ENCODE measurements at regions not wholly inside any gene's neighbourhood (a gene's known extent, or its start where the extent isn't known, plus 50 kb on each side); places are given as distances from the start of the nearest gene placed in this dataset.

DNA sequence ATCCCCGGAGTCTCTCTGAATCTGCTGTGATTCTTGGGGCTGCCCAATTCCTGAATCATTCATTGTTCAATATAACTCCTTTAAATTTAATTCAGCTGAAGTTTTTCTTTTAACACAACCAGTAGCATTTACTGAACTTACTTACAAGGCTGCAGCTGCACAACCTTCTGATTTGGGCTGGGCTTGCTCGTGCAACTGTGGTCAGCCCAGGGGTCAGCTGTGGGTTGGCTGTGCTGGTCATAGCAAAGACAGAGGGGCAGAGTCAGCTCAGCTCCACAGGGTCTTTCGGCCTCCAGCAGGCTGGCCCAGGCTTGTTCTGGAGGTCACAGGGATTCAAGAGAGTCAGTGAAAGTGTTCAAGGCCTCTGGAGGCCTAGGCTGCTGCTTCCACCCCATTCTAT, 186.1 kb downstream of the MATN1 start:
- TF ChIP-seq, protein P1, sequence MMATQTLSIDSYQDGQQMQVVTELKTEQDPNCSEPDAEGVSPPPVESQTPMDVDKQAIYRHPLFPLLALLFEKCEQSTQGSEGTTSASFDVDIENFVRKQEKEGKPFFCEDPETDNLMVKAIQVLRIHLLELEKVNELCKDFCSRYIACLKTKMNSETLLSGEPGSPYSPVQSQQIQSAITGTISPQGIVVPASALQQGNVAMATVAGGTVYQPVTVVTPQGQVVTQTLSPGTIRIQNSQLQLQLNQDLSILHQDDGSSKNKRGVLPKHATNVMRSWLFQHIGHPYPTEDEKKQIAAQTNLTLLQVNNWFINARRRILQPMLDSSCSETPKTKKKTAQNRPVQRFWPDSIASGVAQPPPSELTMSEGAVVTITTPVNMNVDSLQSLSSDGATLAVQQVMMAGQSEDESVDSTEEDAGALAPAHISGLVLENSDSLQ (IDR thresholded peaks at IDR 0.05), result no peak
- no peak for TF ChIP-seq TARDBP (IDR thresholded peaks at IDR 0.05)
- TF ChIP-seq FOXM1 (IDR thresholded peaks at IDR 0.05; ENCODE audit: borderline replicate concordance), result no peak
- TF ChIP-seq LEF1 (IDR thresholded peaks at IDR 0.05; ENCODE audit: borderline replicate concordance), result no peak
- no peak for TF ChIP-seq SUZ12 (IDR thresholded peaks at IDR 0.05)
- no peak for TF ChIP-seq SP1 (IDR thresholded peaks at IDR 0.05)
- TF ChIP-seq HDGF (IDR thresholded peaks at IDR 0.05; ENCODE audit: borderline replicate concordance), result no peak
- TF ChIP-seq ZNF384 (IDR thresholded peaks at IDR 0.05), result no peak
- no peak for TF ChIP-seq L3MBTL2 (conservative IDR thresholded peaks at IDR 0.05)
- no peak for TF ChIP-seq CTBP1 (IDR thresholded peaks at IDR 0.05; ENCODE audit: borderline replicate concordance)
- TF ChIP-seq FOXA1 (IDR thresholded peaks at IDR 0.05), result no peak
